ENCODE measurements at regions not wholly inside any gene's neighbourhood (a gene's known extent, or its start where the extent isn't known, plus 50 kb on each side); places are given as distances from the start of the nearest gene placed in this dataset.

GRCh38 chr2:103859238-103859637 lies 994.7 kb upstream of the POU3F3 start:
- no peaks in the 10 kb centered on the region for H3K9me3 ChIP-seq (replicated peaks)
- H3K27me3 ChIP-seq = no peaks in the 10 kb centered on the region
- DNase-seq = no peak
- H3K4me1 ChIP-seq = no peaks in the 10 kb centered on the region
- H3K36me3 ChIP-seq = no peaks in the 10 kb centered on the region
- H3K27ac ChIP-seq = no peak overlapping the region
- H3K4me3 ChIP-seq = no peak overlapping the region

GRCh38 chr2:103860016-103860415 lies 993.9 kb upstream of the POU3F3 start:
- Histone ChIP-seq H3K27ac (no peak overlapping the region), H3K4me3 (no peak overlapping the region), H3K27me3 (no peaks in the 10 kb centered on the region), H3K4me1 (no peaks in the 10 kb centered on the region), H3K36me3 (no peaks in the 10 kb centered on the region), H3K9me3 (replicated peaks) (no peaks in the 10 kb centered on the region)
- DNase-seq = no peak

- H3K27me3 ChIP-seq = no peaks in the 10 kb centered on the region
- peaks cover 12% of the 10 kb centered on the region for H3K4me1 ChIP-seq
- H3K4me3 ChIP-seq = no peak overlapping the region
- peak overlapping the region; percentile 62 for H3K27ac ChIP-seq
- H3K36me3 ChIP-seq = no peaks in the 10 kb centered on the region
- DNase-seq = peak; percentile 28 to 35
- H3K9me3 ChIP-seq (replicated peaks) = no peaks in the 10 kb centered on the region
Observed at GRCh38 chr2:103868396-103868795, 985.5 kb upstream of the POU3F3 start.

- H3K4me3 ChIP-seq = no peak overlapping the region
- no peaks in the 10 kb centered on the region for H3K36me3 ChIP-seq
- H3K9me3 ChIP-seq (replicated peaks) = no peaks in the 10 kb centered on the region
- no peaks in the 10 kb centered on the region for H3K27me3 ChIP-seq
- H3K4me1 ChIP-seq = peaks cover 3% of the 10 kb centered on the region; the same call in 1 of the 2 replicates
- H3K27ac ChIP-seq = no peak overlapping the region
- no peak for DNase-seq
Observed at GRCh38 chr2:103873716-103874351, 980.1 kb upstream of the POU3F3 start.

- Histone ChIP-seq H3K4me3 (no peak overlapping the region), H3K9me3 (replicated peaks) (no peaks in the 10 kb centered on the region), H3K4me1 (no peaks in the 10 kb centered on the region), H3K36me3 (no peaks in the 10 kb centered on the region), H3K27ac (no peak overlapping the region), H3K27me3 (no peaks in the 10 kb centered on the region)
- DNase-seq = no peak
Observed at GRCh38 chr2:103875131-103875530, 978.8 kb upstream of the POU3F3 start.

GRCh38 chr2:103875531-103875930 lies 978.4 kb upstream of the POU3F3 start:
- H3K36me3 ChIP-seq = no peaks in the 10 kb centered on the region
- no peaks in the 10 kb centered on the region for H3K27me3 ChIP-seq
- no peak for DNase-seq
- no peak overlapping the region for H3K27ac ChIP-seq
- H3K9me3 ChIP-seq (replicated peaks) = no peaks in the 10 kb centered on the region
- H3K4me1 ChIP-seq = no peaks in the 10 kb centered on the region
- H3K4me3 ChIP-seq = no peak overlapping the region

- H3K9me3 ChIP-seq (replicated peaks) = no peaks in the 10 kb centered on the region
Observed at GRCh38 chr2:103876611-103877010, 977.3 kb upstream of the POU3F3 start.

GRCh38 chr2:103879101-103879500 lies 974.8 kb upstream of the POU3F3 start:
- Histone ChIP-seq H3K4me3 (no peak overlapping the region), H3K4me1 (no peaks in the 10 kb centered on the region), H3K27me3 (no peaks in the 10 kb centered on the region), H3K36me3 (no peaks in the 10 kb centered on the region), H3K9me3 (replicated peaks) (no peaks in the 10 kb centered on the region), H3K27ac (no peak overlapping the region)
- DNase-seq = no peak

More at GRCh38 chr2:103876611-103877010, 977.3 kb upstream of the POU3F3 start:
- no peaks in the 10 kb centered on the region for H3K36me3 ChIP-seq
- H3K4me3 ChIP-seq = no peak overlapping the region
- H3K27ac ChIP-seq = no peak overlapping the region
- no peaks in the 10 kb centered on the region for H3K4me1 ChIP-seq
- no peaks in the 10 kb centered on the region for H3K27me3 ChIP-seq
- no peak for DNase-seq

GRCh38 chr2:103880081-103880834 lies 973.7 kb upstream of the POU3F3 start:
- no peak for DNase-seq
- Histone ChIP-seq H3K9me3 (replicated peaks) (no peaks in the 10 kb centered on the region), H3K4me3 (no peak overlapping the region), H3K36me3 (no peaks in the 10 kb centered on the region), H3K4me1 (no peaks in the 10 kb centered on the region), H3K27ac (no peak overlapping the region), H3K27me3 (no peaks in the 10 kb centered on the region)

- Histone ChIP-seq H3K27me3 (no peaks in the 10 kb centered on the region), H3K9me3 (replicated peaks) (no peaks in the 10 kb centered on the region)
- peak in 1 of 2 experiments; percentile 14 for DNase-seq
Observed at GRCh38 chr2:103887625-103888024, 966.3 kb upstream of the POU3F3 start.

GRCh38 chr2:103896182-103896581 lies 957.7 kb upstream of the POU3F3 start:
- H3K27me3 ChIP-seq = no peaks in the 10 kb centered on the region
- H3K27ac ChIP-seq = no peak overlapping the region
- no peaks in the 10 kb centered on the region for H3K4me1 ChIP-seq
- no peak for DNase-seq
- H3K4me3 ChIP-seq = no peak overlapping the region
- H3K9me3 ChIP-seq (replicated peaks) = no peaks in the 10 kb centered on the region
- no peaks in the 10 kb centered on the region for H3K36me3 ChIP-seq

More at GRCh38 chr2:103887625-103888024, 966.3 kb upstream of the POU3F3 start:
- no peaks in the 10 kb centered on the region for H3K36me3 ChIP-seq
- H3K27ac ChIP-seq = no peak overlapping the region
- H3K4me3 ChIP-seq = no peak overlapping the region
- H3K4me1 ChIP-seq = no peaks in the 10 kb centered on the region

GRCh38 chr2:103898561-103898960 lies 955.4 kb upstream of the POU3F3 start:
- Histone ChIP-seq H3K4me1 (no peaks in the 10 kb centered on the region), H3K27me3 (peaks cover 4% of the 10 kb centered on the region; the same call in 1 of the 2 replicates), H3K4me3 (no peak overlapping the region), H3K27ac (no peak overlapping the region), H3K36me3 (no peaks in the 10 kb centered on the region), H3K9me3 (replicated peaks) (no peaks in the 10 kb centered on the region)
- no peak for DNase-seq

GRCh38 chr2:103902347-103902746 lies 951.6 kb upstream of the POU3F3 start:
- no peak overlapping the region for H3K27ac ChIP-seq
- no peak overlapping the region for H3K4me3 ChIP-seq
- no peaks in the 10 kb centered on the region; the same call in 1 of the 2 replicates for H3K9me3 ChIP-seq (replicated peaks)
- H3K4me1 ChIP-seq = no peaks in the 10 kb centered on the region
- DNase-seq = no peak
- peaks cover 4% of the 10 kb centered on the region; the same call in 1 of the 2 replicates for H3K27me3 ChIP-seq
- H3K36me3 ChIP-seq = no peaks in the 10 kb centered on the region

GRCh38 chr2:103921161-103921560 lies 932.8 kb upstream of the POU3F3 start:
- H3K27ac ChIP-seq = no peak overlapping the region

GRCh38 chr2:103942199-103942598 lies 911.7 kb upstream of the POU3F3 start:
- Histone ChIP-seq H3K27me3 (no peaks in the 10 kb centered on the region), H3K4me3 (no peak overlapping the region), H3K27ac (no peak overlapping the region), H3K4me1 (0 out of 2 replicates have a peak, but pooled peaks cover 2% of the 10 kb centered on the region), H3K36me3 (no peaks in the 10 kb centered on the region), H3K9me3 (replicated peaks) (no peaks in the 10 kb centered on the region)
- no peak for DNase-seq

More at GRCh38 chr2:103921161-103921560, 932.8 kb upstream of the POU3F3 start:
- Histone ChIP-seq H3K4me1 (no peaks in the 10 kb centered on the region), H3K4me3 (no peak overlapping the region), H3K27me3 (no peaks in the 10 kb centered on the region), H3K36me3 (no peaks in the 10 kb centered on the region), H3K9me3 (replicated peaks) (no peaks in the 10 kb centered on the region)
- DNase-seq = no peak
